Stimulated activated CD8-positive, alpha-beta memory T cell treated with anti-CD3 and anti-CD28 coated beads, Interleukin-4, amount 100 ng/mL, for 4 hours (primary cell): ENCODE measurements at regions not wholly inside any gene's neighbourhood (a gene's known extent, or its start where the extent isn't known, plus 50 kb on each side); places are given as distances from the start of the nearest gene placed in this dataset.
"Not testable (repeated sequence)": the region's sequence is repeated elsewhere in the genome, so short reads cannot be mapped to it uniquely, and the experiment has no call there.

Experiments
- DNase-seq, 2 donors: peaks; one replicate each; pipeline ENCODE4 v3.0.0-alpha.2; 2020; ENCODE audit warnings: low read depth in 2 of 2, low spot score in 1 of 2

GRCh38 chr1:182229921-182230491, 161.6 kb downstream of the GLUL start:
- no peak for DNase-seq

- no peak for DNase-seq
These were observed 162.1 kb downstream of the GLUL start for GRCh38 chr1:182229451-182229850.

GRCh38 chr1:182227864-182228547, 163.6 kb downstream of the GLUL start:
- DNase-seq: no peak

GRCh38 chr1:182226618-182227017, 165.0 kb downstream of the GLUL start:
- DNase-seq: no peak

DNA sequence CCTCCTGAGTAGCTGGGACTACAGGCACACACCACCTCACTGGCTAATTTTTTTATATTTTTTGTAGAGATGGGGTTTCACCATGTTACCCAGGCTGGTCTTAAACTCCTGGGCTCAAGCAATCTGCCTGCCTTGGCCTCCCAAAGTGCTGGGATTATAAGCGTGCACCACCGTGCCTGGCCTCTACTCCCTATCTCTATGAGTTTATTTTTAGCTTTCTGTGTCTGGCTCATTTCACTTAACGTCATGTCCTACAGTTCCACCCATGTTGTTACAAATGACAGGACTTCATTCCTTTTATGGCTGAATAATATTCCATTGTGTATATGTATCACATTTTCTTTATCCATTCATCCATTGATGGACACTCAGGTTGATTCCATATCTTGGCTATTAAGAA, 164.2 kb upstream of the ZNF648 start:
- DNase-seq: not testable (repeated sequence)

GRCh38 chr1:182221990-182222389, 160.5 kb upstream of the ZNF648 start:
- DNase-seq: not testable (repeated sequence)

- not testable (repeated sequence) for DNase-seq
These were observed 159.9 kb upstream of the ZNF648 start for GRCh38 chr1:182221367-182221766.

DNA sequence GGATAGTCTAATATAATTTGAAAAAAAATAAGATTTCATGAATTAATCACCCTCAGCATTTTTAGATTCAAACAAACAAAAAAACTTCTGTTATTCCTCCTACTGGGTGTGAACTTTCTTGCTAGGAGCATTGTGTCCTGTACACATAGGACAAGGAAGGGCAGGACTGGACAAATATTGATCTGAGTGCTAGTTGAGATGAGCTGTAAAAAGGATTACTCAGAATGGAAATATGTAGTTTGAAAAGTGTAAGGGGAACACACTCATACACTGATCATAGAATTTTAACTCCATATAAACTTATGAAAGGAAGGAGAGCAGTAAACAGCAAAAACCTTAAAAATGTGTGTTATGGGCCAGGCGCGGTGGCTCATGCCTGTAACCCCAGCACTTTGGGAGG, 156.5 kb upstream of the ZNF648 start:
- no peak for DNase-seq

- no peak for DNase-seq
These were observed 155.6 kb upstream of the ZNF648 start for GRCh38 chr1:182217071-182217470.

- DNase-seq: no peak
These were observed 154.3 kb upstream of the ZNF648 start for GRCh38 chr1:182215764-182216163.

GRCh38 chr1:182213163-182213562, 151.7 kb upstream of the ZNF648 start:
- DNase-seq: no peak

DNA sequence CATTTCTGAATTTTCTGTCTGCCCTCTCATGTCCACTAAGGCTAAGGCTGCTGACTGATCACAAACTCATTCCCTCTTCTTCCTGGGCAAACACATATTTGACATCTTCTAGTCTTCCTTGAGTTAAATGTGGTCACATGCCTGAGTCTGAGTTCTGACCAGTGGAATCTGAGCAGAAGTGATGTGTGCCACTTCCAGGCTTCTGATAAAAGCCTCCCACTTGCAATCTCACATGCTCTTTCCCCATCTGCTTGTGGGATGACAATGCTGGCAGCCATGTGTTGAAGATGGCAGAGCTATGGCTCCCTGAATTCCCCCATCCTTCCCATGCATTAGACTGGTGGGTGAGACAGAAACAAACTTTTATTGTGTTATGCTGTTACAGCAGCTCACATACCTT, 149.9 kb upstream of the ZNF648 start:
- no peak for DNase-seq

DNA sequence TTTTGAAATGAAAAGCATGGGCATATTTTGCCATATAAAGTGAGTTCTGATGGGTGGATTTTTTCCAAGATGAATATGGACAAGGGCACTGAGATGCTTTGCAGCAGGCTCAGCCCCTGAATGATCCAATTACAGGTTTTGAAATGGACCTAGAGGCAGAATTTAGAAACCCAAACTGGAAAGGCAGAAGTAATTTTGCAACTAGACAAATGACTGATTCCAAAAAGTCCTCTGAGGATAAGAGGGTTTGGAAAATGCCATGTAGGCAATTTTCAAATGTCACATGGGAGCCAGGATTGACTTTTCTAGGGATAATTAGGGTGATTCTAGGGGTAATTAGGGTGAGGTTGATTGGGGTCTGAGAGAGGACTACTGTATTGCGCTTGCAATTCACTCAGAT, 148.9 kb upstream of the ZNF648 start:
- DNase-seq: no peak

GRCh38 chr1:182207300-182207699, 145.8 kb upstream of the ZNF648 start:
- DNase-seq: no peak

- DNase-seq: no peak
These were observed 145.2 kb upstream of the ZNF648 start for GRCh38 chr1:182206626-182207239.

DNA sequence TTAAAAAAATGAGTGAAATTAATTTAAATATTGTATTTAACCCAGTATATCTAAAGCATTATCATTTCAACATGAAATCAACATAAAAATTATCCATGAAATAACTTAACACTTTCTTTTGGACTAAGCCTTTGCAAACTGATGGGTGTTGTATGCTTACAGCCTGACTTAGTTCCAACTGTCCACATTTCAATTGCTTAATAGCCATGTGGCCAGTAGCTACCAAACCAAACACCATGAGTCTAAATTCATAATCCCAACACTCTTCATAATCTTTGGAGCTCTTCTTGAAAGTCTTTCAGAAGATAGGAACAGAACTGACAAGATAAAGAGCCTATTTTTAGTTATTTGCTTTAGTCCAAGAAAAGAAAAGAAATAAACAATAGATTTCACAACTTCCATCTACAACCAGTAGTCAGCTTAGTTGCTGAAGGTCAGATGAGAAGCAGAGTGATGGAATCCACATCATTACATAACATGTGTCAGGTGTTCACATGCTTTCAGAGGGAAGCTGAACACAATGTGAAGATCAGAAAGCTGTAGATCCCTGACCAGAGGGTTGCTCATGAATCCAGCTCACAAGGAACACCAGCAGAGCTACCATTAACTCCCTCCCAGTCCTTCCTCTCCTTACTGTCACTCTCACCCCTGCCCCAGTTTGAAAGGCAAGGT, 144.0 kb upstream of the ZNF648 start:
- no peak for DNase-seq

GRCh38 chr1:182203191-182203875, 141.8 kb upstream of the ZNF648 start:
- no peak for DNase-seq

- not testable (repeated sequence) for DNase-seq
These were observed 140.0 kb upstream of the ZNF648 start for GRCh38 chr1:182201490-182201889.

GRCh38 chr1:182200025-182200812, 138.7 kb upstream of the ZNF648 start:
- no peak for DNase-seq

DNA sequence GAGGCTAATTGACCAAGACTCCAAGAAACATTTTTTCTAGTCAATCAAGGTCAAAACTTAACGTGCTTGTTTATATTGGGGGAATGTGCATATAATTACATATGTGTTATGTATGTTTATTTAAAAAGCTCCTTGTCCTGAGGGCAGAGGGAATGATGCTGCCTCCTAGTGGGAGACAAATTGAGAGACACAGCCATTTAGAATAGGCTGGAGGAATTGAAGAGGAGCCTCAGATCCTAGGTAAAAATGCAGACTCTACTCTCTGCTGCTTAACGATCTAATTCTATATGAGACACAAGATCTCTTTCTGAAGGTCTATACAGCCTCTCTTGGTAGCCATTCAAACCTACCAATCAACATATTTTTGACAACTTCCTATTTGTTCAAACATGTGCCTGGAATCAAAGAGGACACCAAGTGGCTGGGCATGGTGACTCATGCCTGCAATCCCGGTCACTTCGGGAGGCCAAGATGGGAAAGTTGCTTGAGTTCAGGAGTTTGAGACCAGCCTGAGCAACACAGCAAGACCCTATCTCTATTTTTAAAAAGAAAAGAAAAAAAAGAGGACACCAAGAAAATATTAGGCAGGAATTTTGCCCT, 136.6 kb upstream of the ZNF648 start:
- DNase-seq: no peak
